LoVo (cell line): ENCODE measurements at regions not wholly inside any gene's neighbourhood (a gene's known extent, or its start where the extent isn't known, plus 50 kb on each side); places are given as distances from the start of the nearest gene placed in this dataset.
"Not testable (repeated sequence)": the region's sequence is repeated elsewhere in the genome, so short reads cannot be mapped to it uniquely, and the experiment has no call there.

Source experiments
- DNase-seq: peaks from one replicate; pipeline ENCODE4 v3.0.0-alpha.2; 2016; ENCODE audit warnings: low spot score

- DNase-seq = no peak
Observed at GRCh38 chr3:95468331-95468730, 1346.1 kb upstream of the EPHA6 start.

GRCh38 chr3:95474338-95474737 lies 1340.1 kb upstream of the EPHA6 start:
- no peak for DNase-seq

GRCh38 chr3:95476534-95476933 lies 1337.9 kb upstream of the EPHA6 start:
- no peak for DNase-seq

GRCh38 chr3:95506174-95506573 lies 1308.2 kb upstream of the EPHA6 start:
- no peak for DNase-seq

GRCh38 chr3:95508124-95508523 lies 1306.3 kb upstream of the EPHA6 start:
- DNase-seq = no peak

GRCh38 chr3:95511828-95512227 lies 1302.6 kb upstream of the EPHA6 start:
- no peak for DNase-seq

- DNase-seq = no peak
Observed at GRCh38 chr3:95514260-95514659, 1300.1 kb upstream of the EPHA6 start.

- DNase-seq = no peak
Observed at GRCh38 chr3:95521396-95521795, 1293.0 kb upstream of the EPHA6 start.

- no peak for DNase-seq
Observed at GRCh38 chr3:95522449-95522848, 1291.9 kb upstream of the EPHA6 start.

GRCh38 chr3:95539950-95540483 lies 1274.4 kb upstream of the EPHA6 start:
- DNase-seq = no peak

- DNase-seq = no peak
Observed at GRCh38 chr3:95565502-95565901, 1248.9 kb upstream of the EPHA6 start.

- no peak for DNase-seq
Observed at GRCh38 chr3:95567346-95567745, 1247.0 kb upstream of the EPHA6 start.

- no peak for DNase-seq
Observed at GRCh38 chr3:95586754-95587153, 1227.6 kb upstream of the EPHA6 start.

GRCh38 chr3:95587641-95588040 lies 1226.8 kb upstream of the EPHA6 start:
- not testable (repeated sequence) for DNase-seq

- no peak for DNase-seq
Observed at GRCh38 chr3:95588473-95588872, 1225.9 kb upstream of the EPHA6 start.

- DNase-seq = no peak
Observed at GRCh38 chr3:95595416-95596075, 1218.8 kb upstream of the EPHA6 start.

- DNase-seq = no peak
Observed at GRCh38 chr3:95607926-95608325, 1206.5 kb upstream of the EPHA6 start.

- DNase-seq = no peak
Observed at GRCh38 chr3:95609411-95609810, 1205.0 kb upstream of the EPHA6 start.

GRCh38 chr3:95612611-95613010 lies 1201.8 kb upstream of the EPHA6 start:
- no peak for DNase-seq

- no peak for DNase-seq
Observed at GRCh38 chr3:95613993-95614392, 1200.4 kb upstream of the EPHA6 start.

- DNase-seq = no peak
Observed at GRCh38 chr3:95615592-95616310, 1198.6 kb upstream of the EPHA6 start.

GRCh38 chr3:95626107-95626506 lies 1188.3 kb upstream of the EPHA6 start:
- DNase-seq = no peak

GRCh38 chr3:95627293-95627692 lies 1187.1 kb upstream of the EPHA6 start:
- DNase-seq = no peak

GRCh38 chr3:95627697-95628096 lies 1186.7 kb upstream of the EPHA6 start:
- no peak for DNase-seq
